Peyer's patch (tissue), 4 donors: ENCODE measurements at regions not wholly inside any gene's neighbourhood (a gene's known extent, or its start where the extent isn't known, plus 50 kb on each side); places are given as distances from the start of the nearest gene placed in this dataset.

ENCODE experiments used
- CTCF ChIP-seq, 6 experiments: fragments of 450-650 bp in 4 of 6; fragments of 200-600 bp in 2 of 6; sonication (generic) in 1 of 6; IDR thresholded peaks; one replicate each; pipeline ENCODE4 v1.5.1; 2017 to 2019; ENCODE audit warnings: antibody characterized with exemption in 6 of 6, mild to moderate bottlenecking in 3 of 6, moderate library complexity in 1 of 6
- POLR2A ChIP-seq, 2 donors: fragments of 450-650 bp; IDR thresholded peaks; one replicate each; pipeline ENCODE4 v1.5.1; 2017; ENCODE audit warnings: antibody characterized with exemption in 2 of 2, mild to moderate bottlenecking in 2 of 2, moderate library complexity in 2 of 2

GRCh38 chr4:128517096-128517738 lies 229.6 kb upstream of the PGRMC2 start:
- no peak for TF ChIP-seq CTCF (IDR thresholded peaks at IDR 0.05)
- TF ChIP-seq POLR2A (IDR thresholded peaks at IDR 0.05) = no peak
